NT2/D1 (cell line): ENCODE measurements at regions not wholly inside any gene's neighbourhood (a gene's known extent, or its start where the extent isn't known, plus 50 kb on each side); places are given as distances from the start of the nearest gene placed in this dataset.
A peak's percentile ranks its signal among the peaks of the same experiment; 100 is the strongest.
"Not testable (repeated sequence)": the region's sequence is repeated elsewhere in the genome, so short reads cannot be mapped to it uniquely, and the experiment has no call there.

ENCODE experiments used
- DNase-seq: peaks from one replicate; pipeline ENCODE4 v3.0.0-alpha.2; 2011; ENCODE audit warnings: low read depth, low spot score
- H3K27me3 ChIP-seq: 2 replicates; pipeline ENCODE4 v1.6.0; 2011; ENCODE audit warnings: mild to moderate bottlenecking; ENCODE audit not compliant: insufficient read length, insufficient read depth
- H3K36me3 ChIP-seq: 2 replicates; pipeline ENCODE4 v1.6.1; 2011; ENCODE audit warnings: mild to moderate bottlenecking, low read length, mixed read lengths; ENCODE audit not compliant: insufficient read depth, insufficient read length
- H3K4me1 ChIP-seq: 2 replicates; pipeline ENCODE4 v1.5.1; 2011; ENCODE audit not compliant: insufficient read depth, insufficient read length
- H3K4me3 ChIP-seq: 2 replicates; pipeline ENCODE4 v1.5.1; 2011; ENCODE audit warnings: low read depth; ENCODE audit not compliant: insufficient read length
- H3K9ac ChIP-seq: 2 replicates; pipeline ENCODE4 v1.6.0; 2011; ENCODE audit warnings: low read depth; ENCODE audit not compliant: insufficient read length
- H3K9me3 ChIP-seq: 2 replicates; pipeline ENCODE4 v1.5.1; 2011; ENCODE audit warnings: mild to moderate bottlenecking, low read length; ENCODE audit not compliant: insufficient read depth

DNA sequence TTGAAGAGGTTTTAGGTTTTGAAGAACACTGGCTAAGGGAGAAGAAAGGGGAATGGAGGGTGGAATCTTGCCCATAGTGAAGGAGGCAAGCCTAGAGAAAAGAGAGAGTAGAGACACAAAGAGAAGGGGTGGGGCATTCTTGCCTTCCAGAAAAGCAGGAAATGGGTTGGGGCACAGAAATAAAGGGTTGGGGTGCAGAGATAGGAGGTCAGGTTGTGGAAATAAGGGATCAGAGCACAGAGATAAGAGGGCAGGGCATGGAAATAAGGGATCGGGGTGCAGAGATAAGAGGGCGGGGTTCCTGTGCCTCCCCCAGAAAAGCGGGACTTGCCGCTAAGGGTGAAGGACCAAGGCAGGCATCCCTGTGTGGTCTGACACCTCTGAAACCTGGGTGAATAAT lies 69.9 kb downstream of the ALG1L2 start:
- not testable (repeated sequence) for H3K36me3 ChIP-seq, H3K9ac ChIP-seq, H3K4me3 ChIP-seq, H3K27me3 ChIP-seq, DNase-seq, H3K4me1 ChIP-seq, H3K9me3 ChIP-seq

DNA sequence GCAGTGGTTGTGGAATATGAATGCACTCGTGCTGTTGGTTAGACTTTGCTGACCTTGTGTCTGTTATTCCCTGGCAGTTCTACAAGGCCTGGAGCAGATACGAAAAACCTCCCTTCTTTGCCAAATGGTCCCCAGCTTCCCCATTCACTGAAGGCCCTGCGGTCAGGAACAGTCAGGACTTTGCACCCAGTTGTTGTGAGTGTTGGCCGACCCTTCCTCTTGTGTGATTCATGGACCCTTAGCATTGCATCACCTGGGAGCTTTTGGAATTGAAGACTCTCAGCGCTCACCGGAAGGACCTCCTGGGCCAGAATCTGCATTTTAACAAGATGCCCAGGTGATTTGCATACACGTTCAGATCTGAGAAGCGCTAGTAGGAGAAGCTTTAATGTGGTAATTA lies 71.6 kb downstream of the ALG1L2 start:
- H3K4me1 ChIP-seq, H3K36me3 ChIP-seq, H3K9ac ChIP-seq, H3K27me3 ChIP-seq, H3K9me3 ChIP-seq, H3K4me3 ChIP-seq: not testable (repeated sequence)
- peak; percentile 36 for DNase-seq

DNA sequence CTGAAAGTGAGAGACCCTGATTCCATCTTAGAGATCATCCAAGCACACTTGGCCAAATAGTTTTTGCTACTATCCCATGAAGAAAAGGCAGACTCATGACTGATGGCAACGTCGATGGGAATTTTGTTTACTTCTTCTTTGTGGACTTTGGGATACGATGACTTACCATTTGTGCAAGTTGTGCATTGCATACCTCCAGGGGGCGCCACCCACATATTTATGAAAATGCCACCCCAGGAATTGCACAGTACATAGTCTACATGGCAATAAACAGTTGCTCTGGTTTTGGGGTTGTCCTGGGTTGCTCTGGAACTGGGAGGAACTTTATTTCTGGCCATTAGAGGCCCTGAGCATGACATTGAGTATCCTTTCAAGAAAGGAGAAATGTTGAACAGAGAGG lies 73.8 kb downstream of the ALG1L2 start:
- not testable (repeated sequence) for H3K4me3 ChIP-seq, H3K4me1 ChIP-seq, DNase-seq, H3K36me3 ChIP-seq, H3K9me3 ChIP-seq, H3K9ac ChIP-seq, H3K27me3 ChIP-seq

DNA sequence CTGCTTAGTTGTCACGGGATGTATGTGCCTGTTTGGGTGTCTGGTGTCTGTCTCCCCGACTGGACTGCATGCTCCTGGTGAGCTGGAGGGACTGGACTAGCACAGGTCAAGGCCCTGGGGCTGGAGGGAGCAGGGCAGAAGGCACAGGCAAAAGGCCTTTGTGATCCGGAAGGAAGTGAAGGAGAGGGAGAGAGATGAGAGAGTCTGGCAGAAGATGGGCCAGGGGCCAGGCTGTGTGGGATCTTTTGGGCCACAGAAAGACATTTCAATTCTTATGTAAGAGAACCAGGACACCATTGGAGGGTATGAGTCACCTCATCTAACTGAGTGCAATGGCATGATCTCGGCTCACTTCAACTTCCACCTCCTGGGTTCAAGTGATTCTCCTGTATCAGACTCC lies 85.2 kb downstream of the ALG1L2 start:
- not testable (repeated sequence) for H3K36me3 ChIP-seq, H3K4me3 ChIP-seq, H3K9ac ChIP-seq, H3K9me3 ChIP-seq, H3K4me1 ChIP-seq, DNase-seq, H3K27me3 ChIP-seq

DNA sequence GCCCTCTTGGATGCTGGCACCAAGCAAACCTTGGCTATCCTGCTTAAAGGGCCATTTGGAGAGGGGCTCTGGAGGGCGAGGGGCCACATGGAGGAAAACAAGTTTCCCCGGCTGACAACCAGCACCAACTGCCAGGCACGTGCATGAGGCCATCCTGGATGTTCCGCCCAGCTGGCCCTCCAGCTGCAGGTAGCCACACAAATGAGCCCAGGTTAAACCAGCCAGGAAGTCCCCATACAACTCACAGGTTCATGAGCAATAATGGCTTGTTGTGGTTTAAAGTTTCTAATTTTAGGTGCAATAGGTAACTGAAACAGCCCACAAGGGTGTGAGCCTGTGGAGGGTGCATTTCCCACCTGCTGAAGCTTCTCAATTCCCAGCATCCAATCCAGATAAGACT lies 93.6 kb downstream of the ALG1L2 start:
- not testable (repeated sequence) for H3K27me3 ChIP-seq, DNase-seq, H3K4me1 ChIP-seq

DNA sequence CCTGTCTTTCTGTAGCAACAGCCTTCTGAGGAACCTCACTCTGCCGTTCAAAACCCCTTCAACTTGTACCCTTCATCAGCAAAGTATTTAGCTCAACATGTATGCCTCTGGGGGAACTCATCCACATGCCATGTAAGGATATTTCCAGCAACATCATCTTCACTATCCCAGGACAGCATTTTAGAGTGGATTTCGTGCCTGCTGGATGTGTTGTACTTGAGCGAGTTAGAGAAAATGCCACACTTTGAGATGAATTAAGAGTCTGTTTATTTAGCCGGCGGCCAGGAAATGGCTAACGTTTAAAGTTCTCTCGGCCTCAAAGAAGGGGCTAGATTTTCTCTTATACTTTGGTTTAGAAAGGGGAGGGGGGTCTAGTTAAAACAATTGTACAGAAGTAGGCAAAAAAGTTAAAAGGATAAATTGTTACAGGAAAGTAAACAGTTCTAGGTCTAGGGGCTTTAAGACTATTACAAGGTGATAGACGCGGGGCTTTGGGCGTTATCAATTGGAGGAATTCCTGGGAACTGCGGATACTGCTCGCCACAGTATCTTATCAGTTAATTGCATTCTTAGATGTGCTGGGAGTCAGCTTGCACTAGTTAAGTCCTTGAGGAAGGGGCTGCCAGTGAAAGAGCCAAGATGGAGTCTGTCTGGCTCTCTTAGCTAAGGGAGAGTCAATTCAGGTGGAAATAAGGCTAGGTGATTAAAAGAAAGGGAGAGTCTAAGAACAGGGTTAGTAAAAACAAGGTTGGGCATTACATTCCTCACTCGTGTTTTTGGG lies 95.0 kb downstream of the ALG1L2 start:
- not testable (repeated sequence) for H3K4me1 ChIP-seq, H3K9ac ChIP-seq, H3K27me3 ChIP-seq, H3K4me3 ChIP-seq, H3K36me3 ChIP-seq, DNase-seq, H3K9me3 ChIP-seq

More for the DNA sequence above, 93.6 kb downstream of the ALG1L2 start:
- not testable (repeated sequence) for H3K9ac ChIP-seq, H3K4me3 ChIP-seq, H3K36me3 ChIP-seq, H3K9me3 ChIP-seq

DNA sequence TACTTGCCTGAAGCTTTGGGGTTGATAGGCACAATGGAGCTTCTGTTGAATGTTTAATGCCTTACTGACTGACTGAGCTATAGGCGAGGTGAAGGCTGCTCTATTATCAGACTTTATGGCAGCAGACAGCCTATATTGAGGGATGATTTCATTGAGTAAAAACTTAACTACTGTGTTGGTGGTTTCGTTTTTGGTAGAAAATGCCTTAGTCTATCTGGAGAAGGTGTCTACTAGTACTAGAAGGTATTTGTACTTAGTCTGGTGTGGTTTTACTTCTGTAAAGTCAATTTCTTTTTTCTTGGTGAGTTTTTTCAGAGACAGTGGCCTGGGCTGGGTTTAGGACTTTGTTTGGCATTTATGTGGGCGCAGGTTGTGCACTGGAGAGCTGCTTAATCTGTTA lies 97.2 kb downstream of the ALG1L2 start:
- H3K4me3 ChIP-seq, H3K36me3 ChIP-seq, H3K9ac ChIP-seq, DNase-seq, H3K9me3 ChIP-seq, H3K27me3 ChIP-seq, H3K4me1 ChIP-seq: not testable (repeated sequence)

DNA sequence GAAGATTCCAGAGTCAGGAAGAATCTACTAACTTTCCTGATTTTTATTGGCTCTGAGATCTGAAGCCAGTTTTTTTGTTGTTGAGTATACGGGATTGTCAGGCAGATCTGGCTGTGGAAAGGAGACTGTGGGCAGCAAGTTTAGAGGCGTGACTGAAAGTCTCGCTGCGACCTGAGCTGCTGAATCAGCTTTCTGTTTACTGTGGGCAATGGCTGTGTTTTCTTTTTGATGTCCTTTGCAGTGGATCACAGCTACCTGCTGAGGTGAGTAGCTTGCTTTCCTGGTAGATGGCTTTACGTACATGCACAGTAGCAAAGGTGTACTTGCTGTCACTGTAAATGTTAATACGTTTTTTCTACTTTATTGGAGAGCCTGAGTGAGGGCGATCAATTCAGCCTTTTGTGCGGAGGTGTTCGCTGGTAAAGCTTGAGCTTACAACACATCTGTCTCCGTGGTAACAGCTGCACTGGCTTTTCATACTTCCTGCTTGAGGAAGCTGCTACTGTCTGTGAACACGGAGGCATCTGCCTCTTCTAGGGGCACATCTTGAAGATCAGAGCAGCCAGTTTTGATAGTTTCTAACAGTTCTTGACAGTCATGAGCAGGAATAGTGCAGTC lies 97.8 kb downstream of the ALG1L2 start:
- not testable (repeated sequence) for H3K36me3 ChIP-seq, H3K4me1 ChIP-seq, H3K9me3 ChIP-seq, H3K9ac ChIP-seq, H3K4me3 ChIP-seq, DNase-seq, H3K27me3 ChIP-seq

DNA sequence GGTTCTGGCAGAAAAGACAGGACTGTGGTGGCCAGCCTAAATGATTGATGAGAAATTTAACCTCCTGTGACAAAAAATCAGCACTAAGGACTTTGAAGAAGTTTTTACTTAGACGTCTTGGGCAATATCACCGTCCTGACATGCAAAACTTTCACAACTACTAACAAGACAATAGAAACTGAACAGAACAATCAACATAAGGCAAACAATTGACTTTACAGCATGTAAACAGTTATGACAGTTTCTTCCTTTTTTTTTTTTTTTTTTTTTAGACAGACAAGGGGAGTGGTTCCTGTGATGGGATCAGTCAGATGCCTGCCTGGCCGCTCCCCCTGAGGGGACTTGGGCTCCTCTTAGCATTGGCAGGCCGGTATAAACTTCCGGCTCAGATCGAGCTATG lies 100.8 kb downstream of the ALG1L2 start:
- not testable (repeated sequence) for H3K27me3 ChIP-seq, H3K4me3 ChIP-seq, H3K9me3 ChIP-seq, H3K36me3 ChIP-seq, H3K4me1 ChIP-seq, H3K9ac ChIP-seq, DNase-seq

DNA sequence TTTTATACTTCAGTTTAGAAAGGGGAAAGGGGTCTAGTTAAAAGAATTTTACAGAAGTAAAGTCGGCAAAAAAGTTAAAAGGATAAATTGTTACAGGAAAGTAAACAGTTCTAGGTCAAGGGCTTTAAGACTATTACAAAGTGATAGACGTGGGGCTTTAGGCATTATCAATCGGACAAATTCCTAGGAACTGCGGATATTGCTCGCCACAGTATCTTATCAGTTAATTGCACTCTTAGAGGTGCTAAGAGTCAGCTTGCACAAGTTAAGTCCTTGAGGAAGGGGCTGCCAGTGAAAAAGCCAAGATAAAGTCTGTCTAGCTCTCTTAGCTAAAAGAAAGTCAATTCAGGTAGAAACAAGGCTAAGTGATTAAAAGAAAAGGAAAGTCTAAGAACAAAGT lies 102.1 kb downstream of the ALG1L2 start:
- H3K36me3 ChIP-seq, H3K4me1 ChIP-seq, H3K4me3 ChIP-seq, H3K27me3 ChIP-seq, DNase-seq, H3K9me3 ChIP-seq, H3K9ac ChIP-seq: not testable (repeated sequence)

DNA sequence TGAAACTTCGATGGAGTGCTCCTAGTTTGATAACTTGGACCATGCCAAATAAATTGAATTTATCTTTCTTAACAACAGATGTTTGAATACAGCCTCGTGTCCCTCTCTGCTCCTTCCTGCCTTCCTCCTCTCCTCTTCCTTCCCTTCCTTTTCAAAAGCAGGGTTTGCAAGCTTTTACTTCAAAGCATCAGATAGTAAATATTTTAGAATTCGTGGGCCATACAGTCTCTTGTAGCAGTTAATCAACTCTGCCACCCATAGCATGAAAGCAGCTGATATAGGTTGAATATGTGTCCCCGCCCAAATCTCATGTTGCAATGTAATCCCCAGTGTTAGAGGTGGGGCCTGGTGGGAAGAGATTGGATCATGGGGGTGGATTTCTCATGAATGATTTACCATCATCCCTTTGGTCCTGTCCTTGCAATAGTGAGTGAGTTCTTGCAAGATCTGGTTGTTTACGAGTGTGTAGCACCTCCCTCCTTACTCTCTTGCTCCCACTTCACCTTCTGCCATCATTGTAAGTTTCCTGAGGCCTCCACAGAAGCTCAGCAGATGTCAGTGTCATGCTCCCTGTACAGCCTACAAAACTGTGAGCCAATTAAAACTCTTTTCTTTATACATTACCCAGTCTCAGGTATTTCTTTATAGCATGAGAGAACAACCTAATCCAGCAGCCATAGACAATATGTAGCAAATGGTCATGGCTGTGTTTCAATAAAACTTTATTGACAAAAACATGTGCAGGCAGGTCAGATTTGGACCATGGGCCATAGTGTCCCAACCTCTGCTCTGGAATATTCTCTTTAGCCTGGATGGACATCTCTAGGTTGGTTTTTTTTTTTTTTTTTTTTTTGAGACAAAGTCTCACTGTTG lies 102.8 kb downstream of the ALG1L2 start:
- H3K36me3 ChIP-seq, H3K9ac ChIP-seq, H3K4me1 ChIP-seq, H3K9me3 ChIP-seq, H3K4me3 ChIP-seq, DNase-seq, H3K27me3 ChIP-seq: not testable (repeated sequence)

DNA sequence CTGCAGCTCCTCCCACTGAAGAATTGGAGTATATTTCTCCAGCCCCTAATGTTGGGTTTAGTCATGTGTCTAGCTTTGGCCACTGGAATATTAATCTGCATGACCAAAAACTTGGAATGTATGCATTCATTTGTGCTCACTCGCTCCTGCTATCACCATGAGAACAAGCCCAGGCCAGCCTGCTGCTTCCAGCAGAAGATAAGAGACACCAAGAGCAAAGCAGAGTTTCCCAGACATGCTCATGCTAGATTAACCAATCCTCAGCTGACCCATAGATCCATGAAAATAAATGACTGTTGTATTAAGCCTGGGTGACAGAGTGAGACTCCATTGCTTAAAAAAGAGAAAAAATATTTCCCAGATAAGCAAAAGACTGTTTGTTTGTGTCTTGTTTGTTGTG lies 119.6 kb downstream of the ALG1L2 start:
- not testable (repeated sequence) for H3K9ac ChIP-seq, H3K36me3 ChIP-seq, H3K27me3 ChIP-seq, H3K9me3 ChIP-seq, H3K4me1 ChIP-seq, DNase-seq, H3K4me3 ChIP-seq
